ENCODE measurements at regions not wholly inside any gene's neighbourhood (a gene's known extent, or its start where the extent isn't known, plus 50 kb on each side); places are given as distances from the start of the nearest gene placed in this dataset.
"Not testable (repeated sequence)": the region's sequence is repeated elsewhere in the genome, so short reads cannot be mapped to it uniquely, and the experiment has no call there.

- peak; percentile 74 for DNase-seq
Measured at GRCh38 chr18:68427951-68428401, 286.9 kb downstream of the TMX3 start.

GRCh38 chr18:68426731-68427315 lies 288.1 kb downstream of the TMX3 start:
- DNase-seq = peak; percentile 24

- no peak for DNase-seq
Measured at GRCh38 chr18:68418881-68419280, 296.0 kb downstream of the TMX3 start.

GRCh38 chr18:68418226-68418868 lies 296.6 kb downstream of the TMX3 start:
- DNase-seq = no peak

- no peak for DNase-seq
Measured at GRCh38 chr18:68417826-68418225, 297.1 kb downstream of the TMX3 start.

- no peak for DNase-seq
Measured at GRCh38 chr18:68417166-68417799, 297.6 kb downstream of the TMX3 start.

GRCh38 chr18:68414407-68414806 lies 300.5 kb downstream of the TMX3 start:
- no peak for DNase-seq

GRCh38 chr18:68409576-68409975 lies 305.3 kb downstream of the TMX3 start:
- no peak for DNase-seq

- DNase-seq = no peak
Measured at GRCh38 chr18:68406761-68407160, 308.1 kb downstream of the TMX3 start.

- no peak for DNase-seq
Measured at GRCh38 chr18:68402784-68403183, 312.1 kb downstream of the TMX3 start.

- no peak for DNase-seq
Measured at GRCh38 chr18:68400889-68401288, 314.0 kb downstream of the TMX3 start.

- peak; percentile 39 for DNase-seq
Measured at GRCh38 chr18:68399721-68400120, 315.2 kb downstream of the TMX3 start.

- DNase-seq = no peak
Measured at GRCh38 chr18:68397241-68398035, 317.5 kb downstream of the TMX3 start.

- DNase-seq = no peak
Measured at GRCh38 chr18:68394705-68395104, 320.2 kb downstream of the TMX3 start.

GRCh38 chr18:68391801-68392200 lies 323.1 kb downstream of the TMX3 start:
- no peak for DNase-seq

- DNase-seq = no peak
Measured at GRCh38 chr18:68387246-68387645, 327.7 kb downstream of the TMX3 start.

GRCh38 chr18:68383979-68384378 lies 330.9 kb downstream of the TMX3 start:
- not testable (repeated sequence) for DNase-seq

- no peak for DNase-seq
Measured at GRCh38 chr18:68376926-68377325, 338.0 kb downstream of the TMX3 start.

GRCh38 chr18:68362907-68363306 lies 352.0 kb downstream of the TMX3 start:
- DNase-seq = no peak

- DNase-seq = no peak
Measured at GRCh38 chr18:68355637-68356036, 359.3 kb downstream of the TMX3 start.

- no peak for DNase-seq
Measured at GRCh38 chr18:68354176-68354575, 360.7 kb downstream of the TMX3 start.

- DNase-seq = no peak
Measured at GRCh38 chr18:68342039-68342659, 372.8 kb downstream of the TMX3 start.

- no peak for DNase-seq
Measured at GRCh38 chr18:68340606-68341005, 374.3 kb downstream of the TMX3 start.

Measured in NCI-H524 treated with DMSO at 0.1 percent for 48 hours (cell line).